ENCODE measurements at regions not wholly inside any gene's neighbourhood (a gene's known extent, or its start where the extent isn't known, plus 50 kb on each side); places are given as distances from the start of the nearest gene placed in this dataset.

DNA sequence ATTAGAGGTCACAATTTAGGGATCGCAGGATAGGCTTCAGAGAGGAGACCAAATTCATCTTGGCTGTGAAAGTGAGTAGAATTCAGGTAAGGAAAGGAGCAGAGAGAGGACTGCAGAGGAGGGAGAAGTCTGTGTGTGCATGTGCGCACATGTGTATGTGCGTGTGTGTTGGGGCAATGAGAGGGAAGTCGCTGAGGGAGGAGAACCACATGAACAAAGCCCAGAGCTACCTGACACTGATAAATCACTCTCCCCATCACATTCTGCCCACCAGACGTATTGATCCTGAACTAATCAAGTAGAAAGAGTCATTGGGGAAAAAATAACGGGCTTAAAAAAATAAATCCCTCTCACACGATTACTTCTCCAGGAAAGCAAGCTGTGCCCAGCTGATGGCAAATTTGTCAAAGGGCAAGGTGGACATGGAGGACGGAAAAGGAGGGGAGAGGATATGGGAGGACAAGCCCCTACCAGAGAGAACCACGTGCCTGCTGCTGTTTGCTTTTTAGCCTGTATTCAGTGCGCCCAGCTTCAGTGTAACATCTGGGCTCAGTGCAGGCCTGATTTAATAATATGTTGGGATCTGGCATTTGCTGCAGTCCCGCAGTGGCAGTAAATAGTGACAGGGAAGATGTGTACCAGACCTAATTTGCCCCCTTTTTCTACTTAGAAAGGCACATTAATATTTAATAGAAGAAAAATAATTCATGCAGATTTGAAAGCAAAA, 307.5 kb downstream of the C1D start:
- 73 to 81% methylated on average over 11 of the region's 11 CpGs for WGBS, 2 donors
- no peak overlapping the region for H3K4me3 ChIP-seq (ENCODE audit: low read depth, poor library complexity, severe bottlenecking)
- no peak for TF ChIP-seq CTCF (IDR thresholded peaks at IDR 0.05)
- TF ChIP-seq POLR2A (IDR thresholded peaks at IDR 0.05): no peak
- intact Hi-C loops (cut with DNase I; ENCODE audit: low total_unique reads): no loop called here
- no peak for DNase-seq (ENCODE audit: low spot score in 2 of 2)

GRCh38 chr2:67760995-67761394, 301.8 kb downstream of the C1D start:
- 41 to 54% methylated on average over 3 of the region's 3 CpGs for WGBS, 2 donors
- intact Hi-C loops (cut with DNase I; ENCODE audit: low total_unique reads): no loop called here
- no peak overlapping the region for H3K4me3 ChIP-seq (ENCODE audit: low read depth, poor library complexity, severe bottlenecking)
- TF ChIP-seq CTCF (IDR thresholded peaks at IDR 0.05) (no peak), POLR2A (IDR thresholded peaks at IDR 0.05) (no peak)
- DNase-seq (ENCODE audit: low spot score in 2 of 2): no peak

GRCh38 chr2:67771380-67771779, 291.4 kb downstream of the C1D start:
- WGBS, 2 donors: 97 to 99% methylated on average over 3 of the region's 3 CpGs

GRCh38 chr2:67772216-67773170, 290.3 kb downstream of the C1D start:
- intact Hi-C loops (cut with DNase I; ENCODE audit: low total_unique reads): no loop called here
- WGBS, 2 donors: 57 to 59% methylated on average over 9 of the region's 9 CpGs
- DNase-seq (ENCODE audit: low spot score in 2 of 2): no peak

More at GRCh38 chr2:67771380-67771779, 291.4 kb downstream of the C1D start:
- H3K4me3 ChIP-seq (ENCODE audit: low read depth, poor library complexity, severe bottlenecking): no peak overlapping the region
- intact Hi-C loops (cut with DNase I; ENCODE audit: low total_unique reads): no loop called here
- DNase-seq (ENCODE audit: low spot score in 2 of 2): no peak
- no peak for TF ChIP-seq POLR2A (IDR thresholded peaks at IDR 0.05)
- no peak for TF ChIP-seq CTCF (IDR thresholded peaks at IDR 0.05)

DNA sequence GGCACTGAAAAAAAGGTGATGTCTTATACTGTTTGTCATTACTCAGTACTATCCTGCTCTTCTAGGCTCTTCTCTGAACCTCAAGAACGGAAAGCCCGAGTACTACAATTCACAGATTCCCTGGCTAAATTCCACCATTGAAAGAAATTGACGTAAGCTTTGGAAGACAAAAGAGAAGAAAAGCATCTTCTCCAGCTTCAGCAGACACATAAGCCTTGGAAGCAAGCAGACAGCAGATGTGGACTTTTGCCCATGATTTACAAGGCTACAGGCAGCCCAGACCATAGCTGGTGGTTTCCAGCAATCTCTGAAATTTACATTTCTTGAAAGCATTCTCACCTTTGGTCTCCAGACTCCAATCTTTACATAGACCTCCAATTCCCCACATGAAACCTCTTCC, 289.0 kb downstream of the C1D start:
- TF ChIP-seq POLR2A (IDR thresholded peaks at IDR 0.05) (no peak), CTCF (IDR thresholded peaks at IDR 0.05) (no peak)
- 54 to 81% methylated on average over 3 of the region's 3 CpGs for WGBS, 2 donors
- DNase-seq (ENCODE audit: low spot score in 2 of 2): no peak
- intact Hi-C loops (cut with DNase I; ENCODE audit: low total_unique reads): no loop called here
- no peak overlapping the region for H3K4me3 ChIP-seq (ENCODE audit: low read depth, poor library complexity, severe bottlenecking)

More at GRCh38 chr2:67772216-67773170, 290.3 kb downstream of the C1D start:
- no peak overlapping the region for H3K4me3 ChIP-seq (ENCODE audit: low read depth, poor library complexity, severe bottlenecking)
- TF ChIP-seq POLR2A (IDR thresholded peaks at IDR 0.05) (no peak), CTCF (IDR thresholded peaks at IDR 0.05) (no peak)

Data from lower leg skin (tissue), 4 donors.